ENCODE measurements at regions not wholly inside any gene's neighbourhood (a gene's known extent, or its start where the extent isn't known, plus 50 kb on each side); places are given as distances from the start of the nearest gene placed in this dataset.

DNA sequence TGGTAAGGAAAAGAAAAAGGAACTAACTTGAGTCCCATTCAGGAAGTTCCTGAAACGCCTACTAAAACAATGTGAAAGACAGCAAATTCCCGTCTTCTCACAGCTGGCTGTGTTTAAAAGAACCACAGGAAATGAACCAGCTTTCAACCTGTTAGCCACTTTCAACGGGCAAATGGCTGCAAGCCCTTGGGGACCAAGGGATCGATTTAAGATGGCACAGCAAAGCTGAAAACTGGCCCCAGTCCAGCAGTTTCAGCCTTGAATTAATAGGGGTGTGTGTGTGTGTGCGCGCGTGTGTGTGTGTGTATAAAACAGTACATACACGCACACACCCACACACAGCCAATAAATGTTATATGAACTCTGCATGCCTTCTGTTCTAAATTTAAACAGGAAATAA lies 168.7 kb upstream of the TMCO5A start:
- no peak for DNase-seq (ENCODE audit: extremely low read depth, low read depth)
- TF ChIP-seq, protein P1, sequence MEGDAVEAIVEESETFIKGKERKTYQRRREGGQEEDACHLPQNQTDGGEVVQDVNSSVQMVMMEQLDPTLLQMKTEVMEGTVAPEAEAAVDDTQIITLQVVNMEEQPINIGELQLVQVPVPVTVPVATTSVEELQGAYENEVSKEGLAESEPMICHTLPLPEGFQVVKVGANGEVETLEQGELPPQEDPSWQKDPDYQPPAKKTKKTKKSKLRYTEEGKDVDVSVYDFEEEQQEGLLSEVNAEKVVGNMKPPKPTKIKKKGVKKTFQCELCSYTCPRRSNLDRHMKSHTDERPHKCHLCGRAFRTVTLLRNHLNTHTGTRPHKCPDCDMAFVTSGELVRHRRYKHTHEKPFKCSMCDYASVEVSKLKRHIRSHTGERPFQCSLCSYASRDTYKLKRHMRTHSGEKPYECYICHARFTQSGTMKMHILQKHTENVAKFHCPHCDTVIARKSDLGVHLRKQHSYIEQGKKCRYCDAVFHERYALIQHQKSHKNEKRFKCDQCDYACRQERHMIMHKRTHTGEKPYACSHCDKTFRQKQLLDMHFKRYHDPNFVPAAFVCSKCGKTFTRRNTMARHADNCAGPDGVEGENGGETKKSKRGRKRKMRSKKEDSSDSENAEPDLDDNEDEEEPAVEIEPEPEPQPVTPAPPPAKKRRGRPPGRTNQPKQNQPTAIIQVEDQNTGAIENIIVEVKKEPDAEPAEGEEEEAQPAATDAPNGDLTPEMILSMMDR (IDR thresholded peaks at IDR 0.05; ENCODE audit: low read depth, low read length) = no peak

GRCh38 chr15:37767841-37768455 lies 166.5 kb upstream of the TMCO5A start:
- no peak for DNase-seq (ENCODE audit: extremely low read depth, low read depth)
- TF ChIP-seq, protein P1 (IDR thresholded peaks at IDR 0.05; ENCODE audit: low read depth, low read length) = no peak

GRCh38 chr15:37771465-37771864 lies 163.0 kb upstream of the TMCO5A start:
- DNase-seq (ENCODE audit: extremely low read depth, low read depth) = no peak
- TF ChIP-seq, protein P1 (IDR thresholded peaks at IDR 0.05; ENCODE audit: low read depth, low read length) = no peak

DNA sequence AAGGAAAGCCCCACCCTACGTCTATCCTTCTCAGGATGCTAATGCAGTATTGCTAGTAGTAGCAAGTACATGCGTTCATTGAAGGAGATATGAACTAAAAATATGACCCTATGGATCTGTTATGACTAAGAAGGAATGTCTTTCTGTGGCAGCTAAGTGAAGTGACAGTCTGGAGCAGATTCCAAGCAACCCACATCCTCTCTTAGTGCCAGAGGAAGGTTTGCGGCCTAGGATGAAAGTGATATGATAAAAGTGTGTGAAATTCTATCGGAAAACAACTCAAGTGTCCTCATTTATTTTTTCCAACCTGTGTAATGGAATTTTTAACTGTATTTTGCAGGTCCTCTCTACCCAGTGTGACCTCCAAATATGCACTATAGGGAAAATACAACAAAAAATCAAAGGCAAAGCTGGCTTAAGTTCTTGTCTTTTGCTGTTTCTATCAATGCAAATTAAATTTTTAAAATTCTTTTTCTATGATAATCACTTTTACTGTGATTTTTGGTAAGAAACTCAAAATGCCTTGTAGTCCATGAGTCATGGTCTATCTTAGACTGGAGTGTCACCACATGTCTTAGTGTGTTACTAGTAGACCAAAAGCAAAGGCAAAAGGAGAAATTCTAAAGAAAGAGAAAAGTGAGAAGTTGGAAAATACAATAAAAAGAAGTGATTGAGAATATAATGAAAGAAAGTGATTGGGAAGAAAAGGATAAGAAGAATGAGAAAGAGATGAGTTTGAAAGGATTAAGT lies 161.2 kb upstream of the TMCO5A start:
- DNase-seq (ENCODE audit: extremely low read depth, low read depth) = no peak
- TF ChIP-seq, protein P1 (IDR thresholded peaks at IDR 0.05; ENCODE audit: low read depth, low read length) = no peak

GRCh38 chr15:37774961-37775360 lies 159.5 kb upstream of the TMCO5A start:
- TF ChIP-seq, protein P1 (IDR thresholded peaks at IDR 0.05; ENCODE audit: low read depth, low read length) = no peak
- DNase-seq (ENCODE audit: extremely low read depth, low read depth) = no peak

- TF ChIP-seq, protein P1 (IDR thresholded peaks at IDR 0.05; ENCODE audit: low read depth, low read length) = no peak
- no peak for DNase-seq (ENCODE audit: extremely low read depth, low read depth)
Measured at GRCh38 chr15:37777006-37777405, 157.4 kb upstream of the TMCO5A start.

DNA sequence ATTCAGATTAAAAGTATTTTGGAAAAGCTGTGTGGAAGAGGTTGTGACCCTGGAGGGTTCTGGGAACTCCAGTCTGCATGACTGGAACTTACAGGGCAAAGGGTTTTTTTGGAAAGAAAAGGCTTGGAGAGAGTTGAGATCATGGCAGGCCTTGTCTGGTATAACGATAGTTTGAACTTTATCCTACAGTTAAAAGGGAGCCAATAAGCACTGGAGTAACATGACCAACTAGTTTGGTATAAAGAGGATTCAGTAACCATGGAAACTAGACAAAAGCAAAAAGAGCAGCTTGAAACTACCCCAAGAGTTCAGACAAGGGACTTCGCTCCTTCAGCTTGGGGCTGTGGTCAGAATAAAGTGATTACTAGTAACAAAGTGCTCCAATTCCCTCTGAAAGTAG lies 151.2 kb upstream of the TMCO5A start:
- DNase-seq (ENCODE audit: extremely low read depth, low read depth) = no peak
- TF ChIP-seq, protein P1 (IDR thresholded peaks at IDR 0.05; ENCODE audit: low read depth, low read length) = no peak

Measured in AG09319 (cell line).